Hematopoietic multipotent progenitor cell treated with erythropoietin and hydrocortisone succinate and interleukin-3 and kit ligand, for 8 days (in vitro differentiated cells): ENCODE measurements at regions not wholly inside any gene's neighbourhood (a gene's known extent, or its start where the extent isn't known, plus 50 kb on each side); places are given as distances from the start of the nearest gene placed in this dataset.

Experiments used
- DNase-seq: peaks from one replicate; pipeline ENCODE4 v3.0.0-alpha.2; 2015

DNA sequence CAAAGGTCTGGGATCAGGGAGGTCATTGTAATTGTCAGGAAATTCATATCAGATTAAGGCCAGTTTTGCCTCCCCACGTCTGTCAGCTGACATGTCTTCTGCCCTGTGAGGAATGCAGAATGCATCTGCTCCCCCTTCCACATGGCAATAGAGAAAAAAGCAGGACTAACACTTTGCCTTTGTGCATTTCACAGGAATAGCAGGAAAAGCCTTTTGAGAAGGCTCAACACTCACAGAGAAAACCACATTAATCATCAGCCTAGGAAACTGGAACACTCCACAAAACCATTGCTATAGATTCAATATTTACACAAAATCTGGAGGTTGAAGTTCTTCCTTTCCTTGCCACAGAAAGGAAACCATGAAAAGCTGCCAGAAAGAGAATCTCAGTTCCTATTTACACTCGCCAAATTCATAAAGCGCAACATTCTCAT lies 165.2 kb upstream of the HES1 start:
- DNase-seq: no peak

DNA sequence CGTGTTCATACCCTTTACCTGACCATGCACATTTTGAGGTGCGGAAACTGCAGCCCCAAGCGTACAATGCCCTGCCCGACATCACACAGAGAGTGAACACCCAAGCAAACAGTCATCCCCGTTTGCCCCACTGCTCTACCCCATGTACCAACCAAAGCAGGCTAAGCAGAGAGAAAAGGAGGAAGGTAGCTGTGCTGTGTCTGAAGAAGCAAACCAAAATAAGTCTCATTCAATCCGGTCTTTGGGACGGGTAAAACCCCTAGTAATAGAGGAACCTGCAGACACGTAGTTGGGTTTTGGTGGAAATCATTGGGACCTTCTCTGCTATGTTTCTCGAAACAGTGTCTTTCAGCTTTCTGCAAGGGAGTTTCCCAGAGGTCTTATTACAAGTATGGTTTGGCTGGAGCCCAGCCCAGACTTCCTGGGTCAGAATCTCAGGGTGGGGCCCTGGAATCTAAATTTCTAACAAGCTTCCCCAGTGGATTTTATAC lies 164.6 kb upstream of the HES1 start:
- no peak for DNase-seq

DNA sequence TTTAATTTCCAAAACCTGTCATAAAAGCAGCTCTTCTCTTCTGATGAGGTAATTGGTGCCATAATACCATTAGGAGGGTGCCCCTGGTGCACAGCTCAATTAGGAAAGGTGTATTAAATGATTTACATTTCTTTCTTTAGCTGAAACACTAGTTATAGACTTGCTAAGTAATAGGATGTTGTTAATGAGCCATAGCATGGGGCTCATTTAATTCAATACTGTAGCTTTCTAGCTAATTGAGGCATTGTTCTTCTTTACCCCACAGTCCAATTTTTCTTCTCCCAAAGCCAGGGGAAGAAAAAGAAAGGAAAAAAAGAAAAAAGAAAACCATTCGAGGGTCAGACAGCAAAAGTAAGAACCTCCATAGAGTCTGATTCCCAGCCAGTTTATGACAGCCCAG lies 164.0 kb upstream of the HES1 start:
- DNase-seq: no peak

DNA sequence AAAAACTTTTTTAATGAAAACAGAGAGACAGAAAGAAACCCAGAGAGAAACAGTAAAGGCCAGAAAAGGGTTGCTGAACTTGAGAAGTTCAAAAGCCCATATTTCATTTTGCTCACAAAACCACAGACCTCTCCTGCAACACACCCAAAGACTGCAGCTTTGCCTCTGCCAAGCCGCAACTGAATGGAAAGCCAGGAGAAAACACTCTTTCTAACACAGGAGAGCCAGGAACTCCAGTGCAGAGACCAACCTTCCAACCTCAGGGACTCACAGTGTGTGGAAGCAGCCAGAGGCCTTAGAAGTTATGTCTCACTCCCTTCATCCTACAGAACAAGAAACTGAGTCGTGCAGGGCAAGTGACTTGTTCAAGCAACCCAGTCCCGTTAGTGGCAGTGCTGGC lies 163.1 kb upstream of the HES1 start:
- no peak for DNase-seq

DNA sequence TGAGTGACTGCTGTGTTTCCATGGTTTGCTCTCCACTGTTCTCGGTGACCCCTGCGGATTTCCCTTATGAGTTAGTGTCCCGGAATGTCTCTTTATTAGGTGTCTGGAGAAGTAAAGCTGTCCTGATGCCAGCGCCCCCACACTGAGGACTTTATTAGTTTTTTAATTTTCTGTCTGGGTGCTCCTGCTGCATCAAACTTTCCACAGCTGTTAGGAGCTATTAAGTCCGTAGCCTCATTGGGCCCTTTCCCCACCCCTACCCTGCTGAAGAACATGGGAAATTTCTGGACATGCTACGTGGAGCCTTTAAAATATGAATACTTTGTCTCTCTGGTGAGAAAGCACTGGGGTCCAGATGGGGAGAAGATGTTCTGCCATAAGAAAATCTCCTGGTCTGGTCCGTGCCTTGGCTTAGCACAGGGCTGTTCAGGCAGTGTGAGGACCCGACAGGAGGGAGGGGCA lies 161.7 kb upstream of the HES1 start:
- DNase-seq: no peak

DNA sequence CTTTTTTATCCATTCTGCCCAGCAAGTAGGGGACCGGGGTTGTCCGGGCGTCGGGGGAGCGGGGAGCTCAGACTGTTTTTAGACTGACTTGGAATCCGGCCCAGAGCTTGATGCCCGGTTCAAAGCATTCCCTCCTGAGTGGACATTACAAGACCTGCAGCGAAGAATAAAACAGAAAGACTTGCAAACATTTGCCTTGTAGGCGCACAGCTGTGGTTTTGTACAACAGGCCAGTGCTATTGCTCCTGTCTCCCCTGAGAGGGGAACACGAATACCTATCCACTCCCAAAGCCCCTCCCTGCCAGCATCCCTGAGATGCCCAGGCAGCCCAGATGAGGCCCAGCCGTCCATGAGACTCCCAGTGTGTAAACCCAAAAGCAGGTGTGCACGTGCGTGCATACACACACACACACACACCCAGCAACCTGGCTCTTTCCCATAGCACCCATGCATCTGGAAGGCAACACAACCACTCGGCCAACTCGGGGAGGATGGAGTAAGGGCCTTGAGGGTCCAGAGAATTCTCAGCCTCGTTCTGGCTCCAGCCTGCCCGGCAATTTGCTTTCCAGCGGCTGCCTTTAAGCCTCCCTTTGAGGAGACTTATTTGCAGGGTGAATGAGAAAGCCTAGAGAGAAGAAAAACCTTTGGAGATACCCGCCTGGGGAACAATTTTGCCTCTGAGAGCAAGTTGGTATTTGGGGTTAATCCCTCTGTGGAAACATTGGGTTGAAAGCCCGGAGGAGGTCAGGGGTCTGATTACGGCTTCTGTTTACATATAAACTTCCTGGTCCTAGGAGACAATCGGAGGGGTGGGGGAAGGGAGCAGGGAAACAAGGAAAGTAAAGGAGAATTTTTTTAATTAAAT lies 161.0 kb upstream of the HES1 start:
- no peak for DNase-seq

DNA sequence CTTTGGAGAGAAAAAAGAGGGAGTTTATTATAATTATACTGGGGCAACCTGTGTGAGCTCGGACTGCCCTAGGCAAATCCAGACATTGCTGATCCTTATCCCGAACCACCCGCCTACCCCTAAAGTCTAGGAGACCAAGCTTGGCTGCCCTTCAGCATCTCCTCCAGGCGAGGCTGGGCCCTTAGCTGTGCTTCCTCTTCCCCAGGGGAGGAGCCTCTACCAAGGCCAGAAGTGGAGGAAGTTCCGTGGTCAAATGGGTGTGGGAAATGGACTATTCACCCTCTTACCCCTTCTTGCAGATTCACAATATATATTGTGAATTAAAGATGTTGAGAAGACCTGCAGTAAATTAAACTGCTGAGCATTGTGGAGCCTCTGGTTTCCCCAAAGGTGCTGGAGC lies 158.3 kb upstream of the HES1 start:
- DNase-seq: no peak

DNA sequence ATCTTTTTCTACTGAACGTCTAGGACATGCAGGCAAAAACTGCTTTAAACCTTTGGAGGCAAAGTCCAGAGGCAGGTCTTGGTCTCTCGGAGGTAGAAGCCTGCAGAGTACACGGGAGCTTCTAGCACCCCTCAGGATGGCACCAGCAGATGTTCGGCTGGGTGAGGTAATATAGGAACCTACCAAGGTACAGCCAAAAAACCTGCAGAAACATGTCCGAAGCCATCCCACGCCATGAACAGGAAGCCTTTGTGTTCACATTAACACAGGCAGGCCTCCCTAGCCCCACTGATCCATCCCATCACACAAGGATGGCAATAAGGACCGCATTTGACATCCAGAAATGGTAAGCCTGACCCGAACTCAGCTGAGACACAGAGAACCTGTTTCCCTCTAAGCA lies 157.9 kb upstream of the HES1 start:
- no peak for DNase-seq

DNA sequence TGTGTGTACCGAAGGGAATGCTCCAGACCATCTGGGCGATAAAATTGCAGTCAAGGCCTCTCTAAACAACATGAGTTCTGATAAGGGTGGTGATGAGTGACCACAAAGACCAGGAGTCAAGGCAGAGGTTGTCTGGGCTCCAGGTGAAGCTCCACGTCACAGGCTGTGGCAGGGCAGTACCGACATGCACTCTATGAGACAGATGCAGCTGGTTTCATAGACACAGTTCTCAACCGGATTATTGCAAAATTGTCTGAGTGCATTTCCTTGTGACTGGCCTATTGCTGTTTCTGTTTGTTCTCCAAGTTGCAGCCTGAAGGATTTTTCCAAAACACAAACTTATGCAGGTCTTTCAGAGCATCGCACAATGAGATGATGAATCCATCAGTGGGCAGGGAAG lies 157.5 kb upstream of the HES1 start:
- no peak for DNase-seq

DNA sequence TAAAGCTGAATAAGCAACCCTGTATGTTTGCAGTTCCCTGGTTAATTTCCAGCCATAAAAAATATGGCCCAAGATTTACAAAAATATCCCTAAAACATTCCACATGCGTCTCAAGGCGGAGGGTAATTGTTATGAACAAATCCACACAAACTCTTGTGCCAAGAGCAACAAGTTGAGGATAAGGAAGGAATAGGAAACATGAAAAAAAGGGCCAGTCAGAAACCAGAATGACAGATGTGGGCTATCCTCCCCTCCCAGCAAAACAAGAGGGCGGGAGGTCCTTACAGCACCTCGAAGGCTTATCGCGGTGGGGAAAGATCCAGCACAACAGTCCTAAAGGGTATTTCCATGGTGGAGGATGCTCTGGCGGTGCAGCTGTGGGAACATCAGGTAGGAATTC lies 155.6 kb upstream of the HES1 start:
- no peak for DNase-seq

DNA sequence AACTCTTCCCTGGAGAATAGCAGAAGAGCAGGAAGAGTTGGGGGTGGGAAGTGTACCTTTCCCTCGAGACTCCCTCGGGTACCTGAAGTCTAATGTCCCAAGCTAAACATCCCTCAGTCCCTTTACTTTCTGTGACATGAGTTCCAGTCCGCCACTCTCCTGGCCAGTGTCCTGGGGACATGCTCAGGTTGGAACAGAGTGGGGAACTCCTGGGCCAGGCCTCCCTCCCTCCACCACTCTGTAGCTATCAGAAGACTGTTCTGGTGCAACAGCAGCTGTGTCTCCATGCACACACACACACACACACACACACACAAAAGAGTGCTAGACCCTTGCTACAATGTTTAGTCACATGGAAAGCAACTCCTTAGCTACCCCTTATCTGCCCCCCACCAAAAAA lies 155.0 kb upstream of the HES1 start:
- no peak for DNase-seq

DNA sequence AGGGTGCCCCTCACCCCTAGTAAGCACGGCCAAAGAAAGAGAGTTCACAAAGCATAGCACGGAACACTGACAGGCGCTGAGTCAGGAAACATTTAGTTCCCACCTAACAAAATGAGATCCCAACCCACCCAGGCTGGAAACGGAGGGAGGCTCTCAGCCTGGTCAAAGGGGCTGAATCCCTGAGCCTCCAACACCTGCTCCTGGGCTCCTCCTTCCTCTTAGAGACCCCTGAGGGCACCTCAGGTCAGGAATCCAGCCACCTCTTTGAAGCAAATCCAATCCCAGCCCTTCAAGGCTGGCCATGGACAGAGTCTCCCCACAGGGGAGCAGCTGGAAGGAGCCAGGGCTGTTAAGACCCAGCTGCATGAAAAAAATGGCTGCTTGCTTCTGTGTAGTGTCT lies 154.4 kb upstream of the HES1 start:
- no peak for DNase-seq

DNA sequence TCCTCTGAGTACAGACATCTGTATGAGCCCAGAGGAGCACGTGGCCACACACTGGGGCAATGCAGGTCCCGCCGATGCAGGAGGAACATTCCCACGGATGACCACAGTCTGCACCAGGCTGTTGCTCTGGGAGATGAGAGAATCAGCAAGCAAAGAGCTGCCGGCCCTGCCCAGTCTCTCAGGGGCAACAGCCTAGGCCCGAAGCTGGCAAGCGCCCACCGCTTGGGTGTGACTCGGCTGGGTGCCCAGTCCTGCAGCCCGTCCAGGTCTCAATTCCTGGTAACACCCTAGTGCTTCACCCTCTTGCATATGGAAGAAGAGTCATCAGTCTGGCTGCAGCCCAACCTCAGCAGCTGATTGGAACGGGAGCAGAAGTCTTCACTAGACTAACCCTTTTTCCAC lies 153.7 kb upstream of the HES1 start:
- DNase-seq: peak; percentile 20

DNA sequence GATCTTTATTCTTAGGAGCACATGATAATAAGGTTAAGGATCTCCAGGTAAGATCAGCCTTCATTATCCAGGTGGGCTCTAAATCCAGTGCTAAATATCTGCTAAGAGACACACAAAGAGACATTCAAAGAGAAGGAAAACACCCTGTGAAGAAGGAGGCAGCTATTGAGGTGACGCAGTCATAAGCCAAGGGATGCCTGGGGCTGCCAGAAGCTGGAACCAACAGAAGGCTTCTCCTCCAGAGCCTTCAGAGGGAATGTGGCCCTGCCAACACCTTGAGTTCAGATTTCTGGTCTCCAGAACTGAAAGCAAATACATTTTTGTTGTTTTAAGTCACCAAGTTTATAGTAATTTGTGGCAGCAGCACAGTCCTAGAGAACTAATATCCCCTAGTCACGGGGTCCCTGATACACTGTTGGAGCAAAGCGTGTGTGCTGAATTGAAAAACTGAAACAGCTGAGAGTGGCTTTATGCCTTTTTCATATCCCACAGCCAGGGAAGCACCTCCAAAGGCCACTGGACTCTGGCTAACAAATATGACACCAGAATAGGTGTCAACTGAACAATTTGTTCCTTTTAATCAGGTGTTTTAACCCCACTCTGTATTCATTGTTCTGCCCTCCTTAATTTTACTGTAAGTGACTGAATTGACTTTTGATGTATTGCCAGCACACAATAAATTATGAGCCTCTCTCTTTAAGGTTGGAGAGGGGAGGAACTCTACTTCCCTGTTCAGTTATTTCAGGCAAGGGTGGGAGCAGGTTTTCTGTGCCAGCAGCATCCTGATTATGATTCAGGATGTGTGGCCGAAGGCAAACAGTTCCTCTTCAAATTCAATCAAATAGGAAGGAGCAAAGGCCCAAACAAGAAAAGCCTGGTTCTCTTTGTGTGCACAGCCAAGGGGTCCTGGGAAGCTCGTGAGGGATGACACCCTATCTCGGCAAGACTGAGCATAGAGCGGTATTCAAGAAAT lies 151.8 kb upstream of the HES1 start:
- DNase-seq: no peak

DNA sequence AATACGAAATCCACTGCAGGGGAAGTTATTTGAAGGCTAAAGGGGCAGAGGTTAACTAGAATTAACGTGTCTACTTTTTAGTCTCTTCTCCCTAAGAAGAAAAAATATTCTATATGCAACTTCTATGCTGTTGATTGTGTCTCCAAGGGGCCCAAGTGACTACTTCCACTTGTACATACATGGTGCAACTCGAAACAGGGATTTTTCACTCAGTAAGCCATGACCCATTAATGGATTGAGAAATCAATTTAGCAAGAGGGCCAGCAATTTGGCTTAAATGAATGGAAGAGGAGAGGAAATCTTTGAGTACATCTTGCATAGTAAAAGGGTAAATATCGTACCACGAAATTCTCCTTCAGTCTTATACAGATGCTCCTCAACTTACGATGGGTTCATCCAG lies 151.1 kb upstream of the HES1 start:
- no peak for DNase-seq

DNA sequence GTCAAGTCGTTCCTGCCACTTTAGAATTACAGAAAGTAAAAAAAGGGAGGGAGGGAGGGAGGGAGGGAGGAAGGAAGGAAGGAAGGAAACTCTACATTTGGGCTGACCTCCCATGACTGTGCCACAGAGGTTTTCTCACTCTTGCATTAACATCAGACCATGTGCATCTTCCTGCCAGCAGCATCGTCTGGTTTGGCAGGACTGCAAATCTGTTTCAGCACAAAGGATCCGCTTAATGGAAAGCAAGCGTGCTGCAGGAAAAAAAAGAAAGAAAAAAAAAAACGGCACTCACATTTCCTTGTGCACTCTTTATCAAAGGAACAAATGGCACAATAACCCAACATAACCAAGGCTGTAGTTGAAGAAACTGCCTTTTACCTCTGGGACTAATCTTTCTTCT lies 148.8 kb upstream of the HES1 start:
- no peak for DNase-seq

DNA sequence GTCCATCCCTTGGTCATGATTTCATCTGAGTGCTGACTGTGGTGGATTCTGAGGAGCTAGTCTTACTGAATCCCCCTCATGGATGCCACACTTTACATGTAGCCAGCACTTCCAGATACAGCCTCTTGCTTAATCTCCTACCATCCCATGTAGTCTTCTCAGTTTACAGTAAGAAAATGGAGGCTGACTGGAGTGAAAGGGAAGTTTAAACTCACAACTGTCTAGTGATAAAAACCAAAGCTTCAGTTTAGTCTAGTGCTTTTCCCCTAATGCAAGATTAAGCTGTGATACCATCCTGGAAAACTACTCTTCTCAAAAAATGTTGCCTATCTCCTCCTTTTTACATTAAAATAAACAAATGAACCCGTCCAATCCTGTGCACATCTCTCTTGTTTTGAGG lies 146.8 kb upstream of the HES1 start:
- DNase-seq: no peak

DNA sequence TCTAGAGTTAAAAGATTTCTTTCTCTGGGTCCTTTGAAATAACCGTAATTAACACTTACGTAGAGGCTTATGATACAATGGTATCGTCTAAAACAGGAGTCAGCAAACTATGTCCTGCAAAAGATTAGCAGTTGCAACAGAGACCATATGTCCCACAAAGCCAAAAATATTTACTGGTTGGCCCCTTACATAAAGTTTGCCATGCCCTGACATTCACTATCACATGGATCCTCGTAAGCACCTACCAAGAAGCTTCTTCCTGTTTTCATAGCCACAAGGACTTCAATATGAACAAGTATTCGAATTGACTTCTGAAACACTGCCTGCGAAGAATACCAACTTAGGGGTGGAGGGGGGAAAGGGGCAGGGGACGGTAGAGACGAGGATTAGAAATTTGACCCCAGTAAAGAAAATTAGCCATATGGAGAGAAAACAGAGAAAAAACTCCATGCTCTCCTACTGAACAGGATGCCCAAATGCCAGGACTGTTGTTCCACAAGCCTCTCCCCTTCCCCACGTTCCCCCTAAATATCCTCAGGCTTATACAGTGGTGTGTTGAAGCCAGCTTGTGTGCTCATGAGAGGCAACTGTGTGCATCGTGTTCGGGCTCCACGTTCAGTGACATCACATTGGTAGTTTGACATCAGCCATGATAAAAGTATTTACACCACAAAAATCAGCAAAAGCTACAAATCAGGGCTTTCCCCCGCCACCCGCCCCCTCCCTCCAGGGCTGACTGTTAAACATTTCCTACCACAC lies 144.1 kb upstream of the HES1 start:
- DNase-seq: no peak

DNA sequence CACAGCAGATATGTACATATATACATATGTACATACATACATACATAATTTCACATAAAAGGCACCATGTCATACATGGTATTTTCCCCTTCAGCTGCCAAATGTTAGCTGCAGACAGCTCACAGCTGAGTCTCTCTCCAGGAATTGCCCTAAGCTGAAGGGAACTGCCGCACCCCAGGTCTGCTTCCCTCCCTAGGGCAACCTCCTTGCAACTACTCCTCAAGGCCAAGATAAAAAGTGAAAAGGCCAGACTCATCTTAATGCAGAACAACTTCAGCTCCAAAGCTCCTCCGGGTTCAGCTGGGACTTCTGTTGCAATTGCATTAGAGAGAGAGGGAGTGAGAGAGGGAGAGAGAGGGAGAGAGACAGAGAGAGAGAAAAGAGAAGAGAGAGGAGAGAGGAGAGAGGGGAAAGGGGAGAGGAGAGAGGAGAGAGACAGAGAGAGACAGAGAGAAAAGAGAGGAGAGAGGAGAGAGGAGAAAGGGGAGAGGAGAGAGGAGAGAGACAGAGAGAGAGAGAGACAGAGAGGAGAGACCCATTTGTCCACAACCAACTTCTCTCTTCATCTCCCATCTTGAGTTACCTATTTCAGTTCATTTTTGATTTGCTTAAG lies 143.4 kb upstream of the HES1 start:
- no peak for DNase-seq

DNA sequence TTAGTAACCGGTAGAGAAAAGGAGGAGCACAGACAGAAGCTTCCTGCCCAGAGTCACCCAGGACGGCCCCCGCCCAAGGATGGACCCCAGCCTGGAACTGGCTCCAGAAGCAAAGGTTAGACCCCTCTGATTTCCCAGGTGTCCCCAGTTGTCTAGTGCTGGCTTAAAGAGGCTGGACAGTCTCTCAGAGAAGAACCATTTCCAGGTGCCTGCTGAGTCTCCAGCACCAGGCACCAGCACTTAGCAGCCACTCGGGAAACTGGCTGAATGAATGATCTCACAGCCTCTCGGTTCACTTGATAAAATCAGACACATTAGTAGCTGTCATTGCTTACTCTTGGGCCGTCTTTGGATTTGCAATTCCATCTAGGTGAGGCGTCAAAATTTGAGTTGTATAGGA lies 139.7 kb upstream of the HES1 start:
- DNase-seq: no peak

DNA sequence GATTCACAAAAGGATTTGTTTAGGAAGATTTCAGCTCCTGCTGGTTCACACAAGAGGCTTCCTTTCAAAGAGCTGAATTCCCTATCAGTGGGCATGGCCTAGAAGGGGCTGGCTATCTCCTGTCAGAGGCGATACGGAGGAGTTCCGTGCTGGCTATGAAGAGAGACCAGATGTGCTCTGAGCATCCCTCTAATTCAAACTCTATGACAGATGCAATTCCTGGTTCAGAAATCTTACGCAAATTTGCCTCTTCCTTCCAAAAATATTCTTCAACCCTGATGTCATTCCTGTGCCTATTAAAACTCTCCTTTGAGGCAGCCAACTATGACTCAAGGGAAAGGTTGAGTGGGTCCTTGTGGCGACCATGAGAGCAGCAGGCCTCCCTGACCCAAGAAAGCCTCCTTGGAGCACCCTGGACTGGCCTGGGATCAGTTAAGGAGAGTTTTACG lies 139.3 kb upstream of the HES1 start:
- DNase-seq: no peak
